ENCODE measurements at regions not wholly inside any gene's neighbourhood (a gene's known extent, or its start where the extent isn't known, plus 50 kb on each side); places are given as distances from the start of the nearest gene placed in this dataset.
"Not testable (repeated sequence)": the region's sequence is repeated elsewhere in the genome, so short reads cannot be mapped to it uniquely, and the experiment has no call there.

DNA sequence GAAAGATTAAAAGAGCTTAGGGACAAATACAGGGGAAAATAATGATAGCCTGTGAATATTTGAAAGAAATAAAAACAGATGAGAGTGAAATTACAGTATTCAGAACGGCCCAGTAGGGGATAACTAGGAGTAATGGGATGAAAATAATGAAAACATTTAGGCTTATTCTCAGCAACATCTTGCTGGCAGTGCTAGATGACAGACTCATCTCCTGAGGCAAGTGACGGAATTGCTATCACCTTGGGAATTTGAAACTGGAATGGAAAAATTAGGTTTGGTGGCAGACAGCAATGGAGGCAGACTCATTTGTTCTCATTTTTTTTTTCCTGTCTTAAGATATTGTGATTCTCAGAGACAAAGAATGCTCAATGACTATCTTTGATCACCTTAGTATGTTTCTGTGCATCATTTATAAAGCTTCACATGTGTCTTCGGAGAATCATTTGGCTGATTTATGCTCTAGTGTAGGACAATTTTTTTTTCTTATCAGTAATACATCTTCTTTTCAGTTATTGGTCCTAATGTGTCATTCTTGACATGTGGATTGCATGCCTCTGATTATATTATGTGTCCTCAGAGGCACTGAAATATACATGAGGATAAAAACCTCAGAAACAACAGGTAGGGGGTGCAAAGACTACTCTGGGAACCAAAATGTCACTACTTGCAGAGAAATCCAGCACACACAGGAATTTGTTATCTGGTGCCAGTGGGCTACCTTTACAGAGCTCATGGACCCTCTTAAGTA lies 711.7 kb downstream of the EDEM1 start:
- no peak for DNase-seq (ENCODE audit: low read depth in 4 of 4, low spot score in 3 of 4)

DNA sequence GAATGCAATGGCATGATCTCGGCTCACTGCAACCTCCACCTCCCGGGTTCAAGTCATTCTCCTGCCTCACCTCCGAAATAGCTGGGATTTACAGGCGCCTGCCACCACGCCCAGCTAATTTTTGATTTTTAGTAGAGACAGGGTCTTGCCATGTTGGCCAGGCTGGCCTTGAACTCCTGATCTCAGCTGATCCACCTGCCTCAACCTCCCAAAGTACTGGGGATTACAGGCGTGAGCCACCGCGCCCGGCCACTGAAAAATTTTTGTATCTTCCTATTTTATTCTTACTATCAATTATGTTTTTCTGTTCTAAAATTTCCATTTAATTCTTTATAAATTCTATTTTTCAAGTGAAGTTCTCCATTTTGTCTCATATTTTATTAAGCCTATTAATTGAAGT lies 730.4 kb downstream of the EDEM1 start:
- no peak for DNase-seq (ENCODE audit: low read depth in 4 of 4, low spot score in 3 of 4)

DNA sequence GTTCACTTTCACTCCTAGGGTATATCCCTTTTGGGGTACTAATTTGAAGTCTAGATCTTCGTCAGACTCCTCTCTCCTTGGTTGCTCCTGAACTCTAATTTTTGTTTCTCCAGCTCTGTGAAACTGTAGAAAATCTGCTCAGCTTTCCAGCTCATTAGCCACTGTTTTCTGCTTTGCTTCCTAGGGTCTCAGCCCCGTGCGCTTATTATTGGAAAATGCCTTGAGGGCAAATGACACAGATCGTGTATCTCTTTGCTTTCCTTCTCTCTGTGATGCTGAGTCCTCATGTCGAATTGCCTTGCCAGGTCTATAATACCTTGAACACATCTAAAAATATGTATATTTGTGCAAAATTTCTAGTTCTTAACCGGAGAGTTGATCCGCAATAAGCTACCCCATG lies 731.1 kb downstream of the EDEM1 start:
- DNase-seq (ENCODE audit: low read depth in 4 of 4, low spot score in 3 of 4) = no peak

DNA sequence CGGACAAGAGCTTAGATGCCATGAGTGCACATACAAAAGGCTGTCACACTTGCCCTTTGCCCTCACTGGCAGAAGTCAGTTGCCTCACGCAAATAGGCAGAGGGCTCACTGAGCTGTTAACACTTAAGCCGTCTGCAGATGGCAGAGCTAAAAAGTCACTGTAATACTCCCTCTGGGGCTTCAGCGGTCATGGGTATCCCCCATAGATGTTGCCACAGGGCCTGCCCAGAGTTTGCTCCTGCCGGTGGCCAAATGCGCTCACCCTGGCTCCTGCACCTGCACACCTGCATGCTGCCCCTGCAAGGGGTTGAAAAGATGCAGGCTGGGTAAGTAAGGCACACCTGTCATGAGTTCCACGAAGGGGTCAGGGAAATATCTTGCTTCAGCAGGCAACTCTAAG lies 741.5 kb downstream of the EDEM1 start:
- DNase-seq (ENCODE audit: low read depth in 4 of 4, low spot score in 3 of 4) = no peak

DNA sequence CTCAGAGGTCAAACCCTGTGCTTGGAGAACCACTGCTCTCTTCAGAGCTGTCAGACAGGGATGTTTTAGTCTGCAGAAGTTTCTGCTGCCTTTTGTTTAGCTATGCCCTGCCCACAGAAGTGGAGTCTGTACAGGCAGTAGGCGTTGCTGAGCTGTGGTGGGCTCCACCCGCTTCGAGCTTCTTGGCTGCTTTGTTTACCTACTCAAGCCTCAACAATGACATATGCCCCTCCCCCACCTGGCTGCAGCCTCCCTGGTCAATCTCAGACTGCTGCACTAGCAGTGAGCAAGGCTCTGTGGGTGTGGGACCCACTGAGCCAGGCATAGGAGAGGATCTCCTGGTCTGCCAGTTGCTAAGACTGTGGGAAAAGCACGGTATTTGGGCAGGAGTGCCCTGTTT lies 756.6 kb downstream of the EDEM1 start:
- DNase-seq (ENCODE audit: low read depth in 4 of 4, low spot score in 3 of 4) = not testable (repeated sequence)

DNA sequence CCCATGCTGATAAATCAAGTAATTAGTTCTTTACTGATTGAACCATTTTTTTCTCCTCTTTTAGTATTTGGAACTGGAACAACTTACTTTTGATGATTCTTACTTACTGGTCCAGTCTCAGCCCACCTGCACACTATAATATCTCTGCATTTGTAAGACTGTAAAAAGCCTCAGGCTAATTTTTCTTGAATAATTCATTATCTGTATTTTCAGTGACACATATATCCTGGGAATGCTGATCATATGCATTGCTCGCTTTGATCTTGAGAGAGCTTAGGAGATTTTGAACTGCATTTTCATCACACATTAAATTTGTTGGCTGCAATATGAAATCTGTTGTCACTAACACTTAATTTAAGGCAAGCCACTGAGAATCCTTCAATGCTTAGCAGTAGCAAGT lies 760.6 kb downstream of the EDEM1 start:
- DNase-seq (ENCODE audit: low read depth in 4 of 4, low spot score in 3 of 4) = no peak

DNA sequence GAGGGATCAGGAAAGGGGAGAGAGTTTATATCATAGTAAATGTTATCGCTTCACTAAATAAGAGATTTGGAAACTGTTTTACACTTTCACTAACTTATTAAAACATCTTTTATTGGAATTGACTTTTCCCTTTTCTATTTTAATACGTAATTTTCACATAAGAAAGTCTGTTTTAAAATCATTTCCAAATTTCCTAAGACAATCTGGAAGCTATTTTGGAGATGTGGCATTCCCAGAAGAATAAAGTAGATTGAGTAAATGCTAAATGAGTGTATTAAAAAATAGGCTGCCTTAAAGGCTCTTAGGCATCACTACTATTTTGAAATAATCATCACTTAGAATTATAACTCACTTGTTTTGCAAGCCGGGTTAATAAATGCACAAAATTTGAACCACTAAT lies 763.5 kb downstream of the EDEM1 start:
- DNase-seq (ENCODE audit: low read depth in 4 of 4, low spot score in 3 of 4) = no peak

DNA sequence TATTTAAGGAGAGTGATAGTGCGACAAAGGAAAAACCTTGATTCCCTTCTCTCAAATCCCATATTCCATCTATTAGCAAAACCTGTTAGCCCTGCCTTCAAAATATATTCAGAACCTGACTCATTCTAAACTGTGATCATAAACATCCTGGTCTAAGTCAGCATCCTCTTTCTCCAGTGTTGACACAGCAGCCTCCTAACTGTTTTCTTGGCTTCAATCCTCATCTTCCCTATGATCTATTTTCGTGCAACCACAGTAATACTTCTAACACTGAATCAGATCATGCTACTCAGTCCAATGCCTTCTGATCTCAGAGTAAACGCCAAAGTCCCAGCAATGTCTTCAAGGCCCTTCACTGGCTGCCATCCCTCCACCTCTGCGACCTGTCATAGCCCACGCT lies 785.1 kb downstream of the EDEM1 start:
- DNase-seq (ENCODE audit: low read depth in 4 of 4, low spot score in 3 of 4) = no peak

DNA sequence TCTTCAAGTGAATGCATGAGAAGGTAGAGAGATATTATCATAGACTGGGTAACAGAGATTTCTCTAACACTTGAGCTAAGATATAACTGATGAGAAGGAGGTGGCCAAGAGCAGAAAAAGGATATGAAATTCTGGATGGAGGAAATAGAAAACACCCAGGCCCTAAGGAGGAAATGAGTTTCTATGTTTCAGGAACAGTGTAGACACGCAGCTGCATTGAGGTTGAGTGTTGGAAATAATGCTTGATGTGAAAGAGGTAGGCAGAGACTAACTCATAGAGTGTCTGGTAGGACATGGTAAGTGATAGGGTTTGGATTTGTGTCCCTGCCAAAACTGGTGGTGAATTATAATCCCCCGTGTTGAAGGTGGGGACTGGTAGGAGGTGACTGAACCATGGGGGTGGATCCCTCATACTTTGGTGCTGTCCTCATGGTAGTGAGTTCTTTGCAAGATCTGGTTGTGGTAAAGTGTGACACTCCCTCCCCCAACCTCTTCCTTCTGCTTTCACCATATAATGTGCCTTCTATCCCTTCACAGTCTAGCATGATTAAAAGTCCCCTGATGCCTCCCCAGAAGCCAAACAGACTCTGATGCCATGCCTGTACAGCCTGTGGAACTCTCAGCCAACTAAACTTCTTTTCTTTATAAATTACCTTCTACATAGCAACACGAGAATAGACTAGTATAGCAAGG lies 787.3 kb downstream of the EDEM1 start:
- no peak for DNase-seq (ENCODE audit: low read depth in 4 of 4, low spot score in 3 of 4)

DNA sequence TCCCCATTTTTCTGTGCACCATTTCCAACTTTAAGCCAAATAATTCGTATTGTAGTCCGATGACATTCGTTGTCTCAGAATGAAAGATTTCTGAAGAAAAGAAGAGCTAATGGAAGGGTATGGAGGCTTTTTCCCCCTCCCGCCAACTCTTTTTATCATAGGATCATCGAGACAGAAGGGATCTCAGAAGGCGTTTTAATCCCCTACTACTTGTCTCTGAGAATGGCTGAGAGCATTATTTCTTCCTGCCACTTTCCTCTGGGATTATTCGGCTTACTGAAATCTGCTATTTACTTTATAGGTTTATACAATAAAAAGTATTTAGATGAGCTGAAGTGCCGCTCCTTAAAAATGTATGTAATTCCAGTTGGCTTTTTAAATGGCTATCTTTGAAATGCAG lies 789.8 kb downstream of the EDEM1 start:
- no peak for DNase-seq (ENCODE audit: low read depth in 4 of 4, low spot score in 3 of 4)

DNA sequence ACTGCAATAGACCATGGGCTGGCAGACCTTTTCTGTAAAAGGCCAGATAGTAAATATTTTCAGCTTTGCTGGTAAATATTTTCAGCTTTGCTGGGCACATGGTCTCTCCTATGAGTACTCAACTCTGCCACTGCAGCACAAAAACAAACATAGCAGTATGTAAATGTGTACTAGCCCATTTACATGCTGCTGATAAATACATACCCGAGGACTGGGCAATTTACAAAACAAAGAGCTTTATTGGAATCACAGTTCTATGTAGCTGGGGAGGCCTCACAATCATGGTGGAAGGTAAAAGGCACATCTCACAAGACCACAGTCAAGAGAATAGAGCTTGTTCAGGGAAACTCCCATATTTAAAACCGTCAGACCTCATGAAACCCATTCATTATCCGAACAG lies 793.0 kb downstream of the EDEM1 start:
- DNase-seq (ENCODE audit: low read depth in 4 of 4, low spot score in 3 of 4) = no peak

DNA sequence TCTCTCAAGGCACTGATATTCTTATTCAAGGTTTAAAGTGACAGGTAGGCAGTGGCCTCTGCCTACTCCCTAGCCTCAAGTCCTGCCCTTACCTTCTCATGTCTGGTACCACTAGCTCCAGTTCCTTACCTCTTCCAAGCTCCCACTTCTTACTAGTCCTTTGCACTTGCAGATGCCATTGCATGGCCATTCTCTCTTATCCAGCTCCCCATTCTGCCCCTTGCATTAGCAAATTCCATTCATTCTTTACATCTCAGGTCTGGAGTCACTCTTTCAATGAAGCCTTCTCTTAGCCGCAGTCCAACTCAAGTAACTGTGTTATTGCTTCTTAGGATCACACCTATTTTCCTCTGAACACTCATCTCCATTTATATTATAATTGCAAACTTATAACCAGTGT lies 807.1 kb downstream of the EDEM1 start:
- no peak for DNase-seq (ENCODE audit: low read depth in 4 of 4, low spot score in 3 of 4)

DNA sequence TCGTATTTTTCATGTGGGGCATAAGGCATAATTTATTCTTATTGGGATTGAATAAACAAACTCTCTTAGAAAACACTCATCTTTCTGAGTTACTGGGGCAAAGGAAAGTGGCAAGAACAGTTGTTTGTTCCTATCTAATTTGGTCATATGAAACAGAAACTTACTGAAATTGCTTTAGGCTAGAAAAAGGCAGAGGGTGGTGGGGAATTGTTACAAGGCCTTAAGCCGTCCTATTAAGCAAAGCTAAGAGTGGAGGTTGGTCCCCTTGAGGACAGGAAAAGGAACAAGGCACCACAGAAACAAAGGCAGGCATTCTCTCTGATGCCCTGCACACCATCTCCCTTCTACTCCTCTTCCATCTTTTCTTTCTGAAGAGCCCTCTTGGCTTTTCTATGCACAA lies 830.9 kb downstream of the EDEM1 start:
- DNase-seq (ENCODE audit: low read depth in 4 of 4, low spot score in 3 of 4) = no peak

DNA sequence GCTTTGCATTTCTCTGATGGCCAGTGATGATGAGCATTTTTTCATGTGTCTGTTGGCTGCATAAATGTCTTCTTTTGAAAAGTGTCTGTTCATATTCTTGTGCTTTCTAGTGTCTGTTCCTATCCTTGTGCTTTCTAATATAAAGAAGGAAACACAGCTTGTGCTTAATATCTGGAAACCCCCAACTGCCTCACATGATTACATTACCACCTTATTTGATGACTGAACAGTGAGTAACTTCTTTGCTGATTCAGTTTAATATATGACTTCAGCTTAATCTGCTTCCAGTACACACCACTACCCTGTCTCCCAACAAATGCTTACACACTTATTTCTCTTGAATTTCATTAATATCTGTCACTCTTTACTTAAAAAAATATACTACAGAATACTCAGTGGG lies 835.1 kb downstream of the EDEM1 start:
- no peak for DNase-seq (ENCODE audit: low read depth in 4 of 4, low spot score in 3 of 4)

DNA sequence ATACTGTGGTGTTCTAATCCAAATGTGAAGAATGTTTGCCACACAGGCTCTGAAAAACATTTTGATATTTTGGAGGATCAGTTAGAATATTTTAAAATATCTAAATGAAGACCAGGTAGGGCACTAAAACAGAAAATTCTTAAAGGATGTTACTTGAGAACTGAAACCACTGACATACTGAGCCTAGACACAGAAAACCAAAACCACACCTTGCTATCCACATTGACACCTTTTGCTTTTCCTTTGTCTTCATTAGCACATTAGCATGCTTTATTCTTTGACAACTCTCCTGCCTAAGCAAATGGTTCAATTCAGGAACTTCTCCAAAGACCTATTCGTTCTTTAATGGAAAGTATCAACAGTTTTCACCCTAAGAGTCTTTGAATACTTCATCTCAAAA lies 835.9 kb upstream of the GRM7 start:
- no peak for DNase-seq (ENCODE audit: low read depth in 4 of 4, low spot score in 3 of 4)

DNA sequence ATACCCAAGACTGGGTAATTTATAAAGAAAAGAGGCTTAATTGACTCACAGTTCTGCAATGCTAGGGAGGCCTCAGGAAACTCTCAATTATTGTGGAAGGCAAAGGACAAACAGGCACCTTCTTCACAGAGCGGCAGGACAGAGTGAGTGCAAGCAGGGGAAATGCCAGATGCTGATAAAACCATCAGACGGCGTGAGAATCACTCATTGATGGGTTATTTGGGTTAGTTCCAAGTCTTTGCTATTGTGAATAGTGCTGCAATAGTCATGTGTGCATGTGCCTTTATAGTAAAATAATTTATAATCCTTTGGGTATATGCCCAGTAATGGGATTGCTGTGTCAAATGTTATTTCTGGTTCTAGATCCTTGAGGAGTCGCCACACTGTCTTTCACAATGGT lies 830.3 kb upstream of the GRM7 start:
- not testable (repeated sequence) for DNase-seq (ENCODE audit: low read depth in 4 of 4, low spot score in 3 of 4)

DNA sequence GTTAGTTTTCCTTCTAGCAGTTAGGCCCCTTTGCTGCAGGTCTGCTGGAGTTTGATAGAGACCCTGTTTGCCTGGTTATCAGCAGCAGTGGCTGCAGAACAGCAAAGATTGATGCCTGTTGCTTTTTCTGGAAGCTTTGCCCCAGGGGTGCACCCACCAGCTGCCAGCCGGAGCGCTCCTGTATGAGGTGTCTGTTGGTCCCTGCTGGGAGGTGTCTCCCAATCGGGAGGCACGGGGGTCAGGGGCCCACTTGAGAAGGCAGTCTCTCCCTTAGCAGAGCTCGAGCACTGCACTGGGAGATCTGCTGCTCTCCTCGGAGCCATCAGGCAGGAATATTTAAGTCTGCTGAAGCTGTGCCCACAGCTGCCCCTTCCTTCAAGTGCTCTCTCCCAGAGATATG lies 825.3 kb upstream of the GRM7 start:
- no peak for DNase-seq (ENCODE audit: low read depth in 4 of 4, low spot score in 3 of 4)

DNA sequence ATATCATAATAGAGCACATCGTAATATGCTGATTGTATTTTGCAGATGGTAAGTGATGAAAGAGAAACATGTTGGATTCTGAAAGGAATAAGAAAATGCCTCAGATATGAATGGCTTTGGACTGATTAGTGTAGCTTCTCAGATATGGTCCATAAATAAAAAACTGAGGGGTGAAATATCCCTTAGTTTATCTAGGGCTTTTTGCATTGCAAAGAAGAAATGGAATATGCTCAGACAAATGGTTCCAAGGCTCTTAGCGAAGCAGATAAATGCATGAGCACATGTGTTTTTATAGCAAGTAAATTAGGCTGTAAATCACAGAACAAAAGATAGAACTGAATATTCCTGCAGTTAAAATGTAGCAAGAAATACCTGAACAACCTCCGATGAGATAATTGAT lies 820.9 kb upstream of the GRM7 start:
- DNase-seq (ENCODE audit: low read depth in 4 of 4, low spot score in 3 of 4) = no peak

DNA sequence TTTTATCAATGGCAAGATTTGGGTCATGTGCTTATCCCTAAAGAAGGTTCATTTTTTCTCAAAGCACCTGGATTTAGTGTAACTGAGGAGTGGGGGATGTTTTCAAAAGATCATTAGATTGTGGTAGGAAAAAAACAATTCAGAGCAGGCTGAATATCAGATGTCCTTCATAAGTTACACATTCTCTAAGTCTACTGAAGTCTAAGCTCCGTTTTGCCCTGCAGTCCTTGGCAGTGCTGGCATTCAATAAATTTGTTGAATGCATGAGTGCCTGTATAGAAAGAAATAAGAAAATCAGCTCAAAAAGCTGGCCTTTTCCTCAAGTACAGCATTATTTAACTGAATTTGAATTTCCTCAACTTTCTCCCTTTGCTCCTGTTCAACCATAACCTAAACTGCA lies 819.0 kb upstream of the GRM7 start:
- no peak for DNase-seq (ENCODE audit: low read depth in 4 of 4, low spot score in 3 of 4)

DNA sequence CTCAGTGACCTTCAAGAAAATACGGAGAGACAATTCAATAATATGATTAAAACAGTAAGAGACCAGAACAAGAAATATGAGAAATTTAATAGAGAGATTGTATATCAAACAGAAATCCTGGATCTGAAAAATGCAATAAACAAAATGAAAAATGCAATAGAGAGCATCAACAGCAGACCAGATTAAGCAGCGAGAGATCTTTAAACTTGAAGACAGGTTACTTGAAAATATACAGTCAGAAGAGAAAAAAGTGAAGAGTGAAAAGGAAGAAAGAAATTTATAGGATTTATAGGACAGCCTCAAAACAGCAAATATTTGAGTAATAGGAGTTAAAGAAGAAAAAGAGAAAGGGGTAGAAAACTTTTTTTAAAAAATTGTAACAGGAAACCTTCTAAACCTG lies 813.9 kb upstream of the GRM7 start:
- no peak for DNase-seq (ENCODE audit: low read depth in 4 of 4, low spot score in 3 of 4)

DNA sequence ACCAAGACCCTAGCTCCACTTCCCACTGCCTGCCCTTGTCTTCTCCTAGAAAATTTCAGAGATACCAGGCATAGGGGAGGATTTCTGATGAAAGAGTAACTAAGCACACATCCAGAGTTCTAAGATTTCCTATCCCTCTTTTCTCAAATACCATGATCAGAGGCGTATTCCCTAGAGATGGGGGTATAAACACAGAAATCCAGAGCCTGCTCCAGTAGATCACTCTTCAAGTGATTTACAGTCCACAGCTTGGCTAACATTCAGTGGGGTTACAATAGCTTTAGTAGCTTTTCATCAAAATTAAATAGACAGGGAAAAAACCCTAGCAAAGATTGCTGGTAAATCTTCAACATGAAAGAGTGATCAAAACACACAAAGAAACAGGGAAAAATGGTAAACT lies 800.7 kb upstream of the GRM7 start:
- DNase-seq (ENCODE audit: low read depth in 4 of 4, low spot score in 3 of 4) = no peak

DNA sequence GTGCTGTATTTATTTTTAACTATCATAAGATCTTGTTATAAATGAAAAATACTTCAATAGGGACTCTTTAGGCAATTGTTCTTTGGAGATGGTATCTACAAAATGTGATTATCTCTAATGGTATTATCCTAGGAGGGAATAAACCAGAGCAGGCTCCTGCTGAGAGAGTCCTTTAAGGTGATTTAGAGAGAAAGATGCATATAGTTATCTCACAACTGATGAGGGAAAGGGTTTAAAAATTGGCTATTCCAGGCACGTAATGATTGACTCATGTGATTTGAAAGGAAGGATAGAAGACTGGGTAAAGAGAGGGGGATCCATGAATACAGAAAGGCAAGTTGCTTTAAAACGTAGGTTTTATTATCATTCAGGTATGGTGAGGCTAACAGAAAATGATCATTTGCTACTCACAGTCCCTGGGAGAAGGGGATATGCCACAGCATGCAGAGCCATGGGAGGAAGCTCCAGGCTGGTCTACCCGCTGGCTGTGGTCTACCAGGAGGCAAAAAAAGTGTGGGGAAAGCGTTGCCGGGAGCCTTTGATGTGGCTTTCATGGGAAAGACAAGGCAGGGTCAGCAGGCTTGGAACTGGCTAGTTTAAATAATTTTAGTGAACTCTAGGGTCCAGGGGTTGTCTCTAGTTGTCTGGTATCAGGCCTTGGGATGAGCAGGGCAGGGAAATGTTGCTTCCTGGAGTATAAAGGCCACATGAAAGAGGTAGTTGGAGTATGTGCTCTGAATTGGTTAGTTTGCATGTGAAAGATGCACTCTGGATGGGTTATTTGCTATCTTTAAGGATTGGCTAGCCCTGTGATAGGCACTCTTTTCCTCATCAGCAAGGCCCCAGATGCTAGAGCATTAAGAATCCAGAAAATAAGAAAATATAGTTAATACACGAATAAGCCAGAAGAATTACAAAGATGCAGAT lies 798.4 kb upstream of the GRM7 start:
- no peak for DNase-seq (ENCODE audit: low read depth in 4 of 4, low spot score in 3 of 4)
